WTC11 (cell line): ENCODE measurements at regions not wholly inside any gene's neighbourhood (a gene's known extent, or its start where the extent isn't known, plus 50 kb on each side); places are given as distances from the start of the nearest gene placed in this dataset.

Source experiments
- ATAC-seq: fragments of 200-7000 bp; cut with Tn5 transposase; 2 replicates; pipeline ENCODE4 v1.10.0; 2021; ENCODE audit warnings: mild to moderate bottlenecking, moderate library complexity
- CTCF ChIA-PET: fragments of 300-600 bp; sonication (Branson Sonifier 250); formaldehyde crosslinking; loops from one replicate; lab custom pipeline; 2021; ENCODE audit warnings: antibody characterized with exemption; lab: Charles Lee
- POLR2A ChIA-PET: fragments of 350-600 bp; sonication (Branson Sonifier 250); formaldehyde crosslinking; loops from one replicate; lab custom pipeline; 2021; ENCODE audit warnings: antibody characterized with exemption; lab: Charles Lee
- DNase-seq: peaks from one replicate; pipeline ENCODE4 v3.0.0; 2021; ENCODE audit warnings: low spot score
- H3K27ac Mint-ChIP-seq: 2 replicates; pipeline ENCODE4 v1.8.0; 2021; ENCODE audit warnings: mixed read lengths
- H3K27me3 Mint-ChIP-seq: 2 replicates; pipeline ENCODE4 v1.8.0; 2021; ENCODE audit warnings: low read depth, mild to moderate bottlenecking, moderate library complexity, mixed read lengths
- H3K36me3 Mint-ChIP-seq: 2 replicates; pipeline ENCODE4 v1.8.0; 2021; ENCODE audit warnings: mixed read lengths
- H3K4me1 Mint-ChIP-seq: 2 replicates; pipeline ENCODE4 v1.8.0; 2022; ENCODE audit warnings: mixed read lengths
- H3K4me3 Mint-ChIP-seq: 2 replicates; pipeline ENCODE4 v1.8.0; 2021; ENCODE audit warnings: mild to moderate bottlenecking, moderate library complexity, mixed read lengths
- H3K9me3 Mint-ChIP-seq: 2 replicates; pipeline ENCODE4 v1.8.0; 2021; ENCODE audit warnings: mixed read lengths
- ATF2 ChIP-seq: sonication (generic); formaldehyde crosslinking; IDR thresholded peaks from 2 replicates; pipeline ENCODE4 v1.8.1; 2022; ENCODE audit warnings: low read depth, missing genetic modification reagents, borderline replicate concordance
- CBFB ChIP-seq: sonication (generic); formaldehyde crosslinking; IDR thresholded peaks from 2 replicates; pipeline ENCODE4 v1.8.1; 2022; ENCODE audit warnings: mild to moderate bottlenecking, low read depth, missing genetic modification reagents
- ERG ChIP-seq: fragments of 250-450 bp; sonication (Bioruptor Pico); IDR thresholded peaks from 2 replicates; pipeline ENCODE4 v1.8.0; 2021; ENCODE audit warnings: mild to moderate bottlenecking
- HMGA2 ChIP-seq: fragments of 250-450 bp; sonication (Bioruptor Pico); IDR thresholded peaks from 2 replicates; pipeline ENCODE4 v1.4.0; 2021; ENCODE audit warnings: mild to moderate bottlenecking, moderate library complexity
- HMGXB4 ChIP-seq: sonication (generic); formaldehyde crosslinking; IDR thresholded peaks from 2 replicates; pipeline ENCODE4 v1.8.1; 2023; ENCODE audit warnings: mild to moderate bottlenecking, moderate library complexity, missing genetic modification reagents
- MXD4 ChIP-seq: fragments of 250-450 bp; sonication (Bioruptor Pico); IDR thresholded peaks from 2 replicates; pipeline ENCODE4 v1.8.0; 2021; ENCODE audit warnings: mild to moderate bottlenecking, moderate library complexity, borderline replicate concordance
- MYBL2 ChIP-seq: sonication (generic); formaldehyde crosslinking; IDR thresholded peaks from 2 replicates; pipeline ENCODE4 v1.8.1; 2023; ENCODE audit warnings: mild to moderate bottlenecking, moderate library complexity, missing genetic modification reagents
- PRRX2 ChIP-seq: fragments of 250-450 bp; sonication (Bioruptor Pico); IDR thresholded peaks from 2 replicates; pipeline ENCODE4 v1.8.0; 2021; ENCODE audit warnings: mild to moderate bottlenecking
- SP1 ChIP-seq: sonication (generic); formaldehyde crosslinking; conservative IDR thresholded peaks from 2 replicates; pipeline ENCODE4 v1.8.1; 2022; ENCODE audit warnings: missing genetic modification reagents
- TEAD1 ChIP-seq: sonication (generic); formaldehyde crosslinking; IDR thresholded peaks from 2 replicates; pipeline ENCODE4 v1.8.0; 2022; ENCODE audit warnings: mild to moderate bottlenecking, missing genetic modification reagents
- TEAD4 ChIP-seq: sonication (generic); formaldehyde crosslinking; IDR thresholded peaks from 2 replicates; pipeline ENCODE4 v1.8.0; 2022; ENCODE audit warnings: mild to moderate bottlenecking, missing genetic modification reagents
- USF1 ChIP-seq: sonication (generic); formaldehyde crosslinking; IDR thresholded peaks from 2 replicates; pipeline ENCODE4 v1.8.0; 2022; ENCODE audit warnings: mild to moderate bottlenecking, missing genetic modification reagents
- USF2 ChIP-seq: sonication (generic); formaldehyde crosslinking; IDR thresholded peaks from 2 replicates; pipeline ENCODE4 v1.8.1; 2023; ENCODE audit warnings: mild to moderate bottlenecking, missing genetic modification reagents, moderate library complexity
- ZMAT4 ChIP-seq: fragments of 250-450 bp; sonication (Bioruptor Pico); IDR thresholded peaks from 2 replicates; pipeline ENCODE4 v1.9.0; 2021; ENCODE audit warnings: mild to moderate bottlenecking
- ZNF121 ChIP-seq: sonication (generic); formaldehyde crosslinking; IDR thresholded peaks from 2 replicates; pipeline ENCODE4 v1.8.0; 2023; ENCODE audit warnings: missing genetic modification reagents
- ZNF396 ChIP-seq: fragments of 250-450 bp; sonication (Bioruptor Pico); IDR thresholded peaks from 2 replicates; pipeline ENCODE4 v1.8.0; 2021; ENCODE audit warnings: mild to moderate bottlenecking, moderate library complexity, borderline replicate concordance
- ZNF423 ChIP-seq: fragments of 250-450 bp; sonication (Bioruptor Pico); IDR thresholded peaks from 2 replicates; pipeline ENCODE4 v2.1.2; 2022; ENCODE audit warnings: mild to moderate bottlenecking, moderate library complexity

GRCh38 chr10:31754803-31755624 is 173.6 kb downstream of the ARHGAP12 start:
- DNase-seq (peak; percentile 67), ATAC-seq (peak; percentile 58)
- Mint-ChIP-seq H3K4me3 (no peak overlapping the region), H3K27me3 (no peaks in the 10 kb centered on the region), H3K9me3 (no peaks in the 10 kb centered on the region)
- TF ChIP-seq ZMAT4 (CRISPR knock-in tag), result no peak
- TF ChIP-seq CBFB (CRISPR knock-in tag), result no peak
- peak; percentile 60; the same call in 1 of the 2 replicates for TF ChIP-seq MYBL2 (CRISPR knock-in tag)
- TF ChIP-seq TEAD1 (CRISPR knock-in tag), result peak; percentile 87; the same call in 1 of the 2 replicates
- 0 out of 2 replicates have a peak, but pooled peaks have one; percentile 49 for TF ChIP-seq SP1 (CRISPR knock-in tag)
- no peak for TF ChIP-seq ATF2
- TF ChIP-seq MXD4, result no peak
- TF ChIP-seq ZNF396 (CRISPR knock-in tag), result no peak
- no peak for TF ChIP-seq ERG
- peak; percentile 73 for TF ChIP-seq ZNF423
- peak; percentile 50; the same call in 1 of the 2 replicates for TF ChIP-seq USF1 (CRISPR knock-in tag)
- peak; percentile 74; the same call in 1 of the 2 replicates for TF ChIP-seq TEAD4
- TF ChIP-seq HMGXB4 (CRISPR knock-in tag), result no peak
- TF ChIP-seq HMGA2 (CRISPR knock-in tag), result no peak
- TF ChIP-seq USF2 (CRISPR knock-in tag), result peak; percentile 58
- TF ChIP-seq, all 79 proteins: peak for 7
- POLR2A ChIA-PET, result interaction anchor here (0.6 kb wide), 1 partner anchor 302 kb away, joined by 4 read pairs; no protein-coding TSS in a partner anchor
- Mint-ChIP-seq H3K4me1 (peaks cover 53% of the 10 kb centered on the region), H3K27ac (peak overlapping the region; percentile 96), H3K36me3 (no peaks in the 10 kb centered on the region)
- CTCF ChIA-PET, result interaction anchor here (0.6 to 1.1 kb wide), 3 partner anchors 89 to 1647 kb away, joined by 3 read pairs; no protein-coding TSS in a partner anchor

- DNase-seq, result no peak
- no peaks in the 10 kb centered on the region for H3K36me3 Mint-ChIP-seq
- peaks cover 50% of the 10 kb centered on the region for H3K4me1 Mint-ChIP-seq
- H3K27ac Mint-ChIP-seq, result peak overlapping the region; percentile 24
- POLR2A ChIA-PET, result no interaction called here
- no peak overlapping the region for H3K4me3 Mint-ChIP-seq
- H3K9me3 Mint-ChIP-seq, result no peaks in the 10 kb centered on the region
- CTCF ChIA-PET, result no interaction called here
- ATAC-seq, result no peak
- H3K27me3 Mint-ChIP-seq, result no peaks in the 10 kb centered on the region
- TF ChIP-seq PRRX2 (CRISPR knock-in tag), result no peak
- TF ChIP-seq ZNF121 (CRISPR knock-in tag), result no peak
- TF ChIP-seq, all 79 proteins: peak for 0
Measured at GRCh38 chr10:31753681-31754080, 174.9 kb downstream of the ARHGAP12 start.
